HEK293 (cell line): ENCODE measurements at regions not wholly inside any gene's neighbourhood (a gene's known extent, or its start where the extent isn't known, plus 50 kb on each side); places are given as distances from the start of the nearest gene placed in this dataset.
A peak's percentile ranks its signal among the peaks of the same experiment; 100 is the strongest.

Source experiments
- CTCF ChIA-PET: fragments of 350-600 bp; formaldehyde crosslinking; extraction: SDS; loops from one replicate; lab custom pipeline; 2021; ENCODE audit warnings: antibody characterized with exemption; lab: Yijun Ruan, JAX
- POLR2A ChIA-PET: fragments of 300-600 bp; formaldehyde crosslinking; extraction: SDS; loops from one replicate; lab custom pipeline; 2020; ENCODE audit warnings: antibody characterized with exemption, inconsistent platforms; lab: Yijun Ruan, JAX
- H3K27ac ChIP-seq: fragments of 200-500 bp; sonication (Bioruptor generic); 2 replicates; pipeline ENCODE4 v1.5.1; 2014; ENCODE audit warnings: low read depth, low read length, control low read depth, inconsistent platforms; ENCODE audit errors: extremely low read depth
- H3K36me3 ChIP-seq, 2 experiments: fragments of 200-500 bp in 1 of 2; sonication (Bioruptor generic) in 1 of 2; 1 replicate in 1 of 2; 2 replicates in 1 of 2; pipeline ENCODE4 v1.5.1; 2014 to 2017; ENCODE audit warnings: inconsistent platforms in 2 of 2, low read length in 2 of 2; ENCODE audit not compliant: control insufficient read depth in 2 of 2, insufficient read depth in 1 of 2
- H3K4me1 ChIP-seq: fragments of 200-500 bp; sonication (Bioruptor generic); 2 replicates; pipeline ENCODE4 v1.5.1; 2014; ENCODE audit warnings: mild to moderate bottlenecking, low read length, inconsistent platforms; ENCODE audit not compliant: control insufficient read depth, insufficient read depth
- H3K4me3 ChIP-seq: 2 replicates; pipeline ENCODE4 v1.5.1; 2011; ENCODE audit warnings: low read depth, mild to moderate bottlenecking, control low read depth, low read length, moderate library complexity
- H3K9me3 ChIP-seq: fragments of 200-500 bp; sonication (Bioruptor generic); 2 replicates; pipeline ENCODE4 v1.5.1; 2014; ENCODE audit warnings: low read depth, low read length, inconsistent platforms; ENCODE audit not compliant: control insufficient read depth, insufficient read depth
- CTCF ChIP-seq: fragments of 450-650 bp; formaldehyde crosslinking; IDR thresholded peaks from 2 replicates; pipeline ENCODE4 v1.5.1; 2016; ENCODE audit warnings: missing biosample characterization, missing genetic modification characterization
- KLF9 ChIP-seq: fragments of 450-650 bp; formaldehyde crosslinking; IDR thresholded peaks from 2 replicates; pipeline ENCODE4 v1.5.1; 2016; ENCODE audit warnings: missing biosample characterization, missing genetic modification characterization, low read depth
- MEIS1 ChIP-seq: sonication (generic); formaldehyde crosslinking; IDR thresholded peaks from 2 replicates; pipeline ENCODE4 v1.8.1; 2022; ENCODE audit warnings: missing genetic modification reagents, mild to moderate bottlenecking, borderline replicate concordance
- PRDM10 ChIP-seq: fragments of 450-650 bp; formaldehyde crosslinking; IDR thresholded peaks from 2 replicates; pipeline ENCODE4 v1.5.1; 2016; ENCODE audit warnings: missing biosample characterization, missing genetic modification characterization
- ZNF488 ChIP-seq: fragments of 450-650 bp; formaldehyde crosslinking; IDR thresholded peaks from 2 replicates; pipeline ENCODE4 v1.5.1; 2016; ENCODE audit warnings: missing biosample characterization, missing genetic modification characterization
- ZNF513 ChIP-seq: fragments of 450-650 bp; IDR thresholded peaks from 2 replicates; pipeline ENCODE4 v1.5.1; 2018; ENCODE audit warnings: missing biosample characterization, missing genetic modification characterization
- ZNF558 ChIP-seq: fragments of 450-650 bp; formaldehyde crosslinking; IDR thresholded peaks from 2 replicates; pipeline ENCODE4 v1.5.1; 2016; ENCODE audit warnings: missing biosample characterization, missing genetic modification characterization
- ZNF585B ChIP-seq: fragments of 450-650 bp; formaldehyde crosslinking; IDR thresholded peaks from 2 replicates; pipeline ENCODE4 v1.5.1; 2016; ENCODE audit warnings: missing biosample characterization, missing genetic modification characterization
- ZNF600 ChIP-seq: fragments of 450-650 bp; formaldehyde crosslinking; IDR thresholded peaks from 2 replicates; pipeline ENCODE4 v1.5.1; 2016; ENCODE audit warnings: missing biosample characterization, missing genetic modification characterization
- ZNF645 ChIP-seq: fragments of 450-650 bp; formaldehyde crosslinking; IDR thresholded peaks from 2 replicates; pipeline ENCODE4; 2016; ENCODE audit warnings: missing biosample characterization, missing genetic modification characterization
- ZNF701 ChIP-seq: fragments of 450-650 bp; formaldehyde crosslinking; IDR thresholded peaks from 2 replicates; pipeline ENCODE4 v1.5.1; 2016; ENCODE audit warnings: missing biosample characterization, missing genetic modification characterization
- ZNF704 ChIP-seq: fragments of 450-650 bp; formaldehyde crosslinking; IDR thresholded peaks from 2 replicates; pipeline ENCODE4 v1.5.1; 2016; ENCODE audit warnings: missing biosample characterization, missing genetic modification characterization

GRCh38 chr11:72507050-72507449, 72.7 kb upstream of the CLPB start:
- CTCF ChIA-PET: no interaction called here

GRCh38 chr11:72497731-72498130, 63.4 kb upstream of the CLPB start:
- ChIA-PET POLR2A (no interaction called here), CTCF (no interaction called here)
- no peaks in the 10 kb centered on the region for H3K9me3 ChIP-seq
- H3K36me3 ChIP-seq: no peaks in the 10 kb centered on the region
- TF ChIP-seq ZNF488 (tag by site-specific recombination): no peak
- TF ChIP-seq CTCF: no peak
- TF ChIP-seq PRDM10 (tag by site-specific recombination): no peak
- TF ChIP-seq ZNF704 (tag by site-specific recombination): no peak
- TF ChIP-seq ZNF701 (tag by site-specific recombination): no peak
- no peak for TF ChIP-seq MEIS1
- TF ChIP-seq ZNF600 (tag by site-specific recombination): no peak
- no peak overlapping the region for H3K27ac ChIP-seq
- no peak overlapping the region for H3K4me3 ChIP-seq
- no peaks in the 10 kb centered on the region for H3K4me1 ChIP-seq

More at GRCh38 chr11:72507050-72507449, 72.7 kb upstream of the CLPB start:
- Histone ChIP-seq H3K4me1 (no peaks in the 10 kb centered on the region), H3K9me3 (no peaks in the 10 kb centered on the region), H3K27ac (no peak overlapping the region), H3K4me3 (no peak overlapping the region), H3K36me3 (no peaks in the 10 kb centered on the region)
- POLR2A ChIA-PET: no interaction called here
- TF ChIP-seq ZNF585B (tag by site-specific recombination) (peak; percentile 81), ZNF645 (tag by site-specific recombination) (no peak), ZNF513 (no peak), ZNF558 (tag by site-specific recombination) (no peak), KLF9 (tag by site-specific recombination) (no peak)
